Naive thymus-derived CD4-positive, alpha-beta T cell (primary cell): ENCODE measurements at regions not wholly inside any gene's neighbourhood (a gene's known extent, or its start where the extent isn't known, plus 50 kb on each side); places are given as distances from the start of the nearest gene placed in this dataset.

ENCODE experiments used
- ATAC-seq: fragments of 150-1000 bp; cut with Tn5 transposase; 2 replicates; pipeline ENCODE4 v1.10.0; 2021; ENCODE audit warnings: mild to moderate bottlenecking, moderate library complexity
- CTCF ChIA-PET: fragments of 350-600 bp; sonication (Branson Sonifier 250); formaldehyde crosslinking; loops from one replicate; lab custom pipeline; 2021; ENCODE audit warnings: antibody characterized with exemption; lab: Charles Lee
- POLR2A ChIA-PET: fragments of 350-600 bp; sonication (Branson Sonifier 250); formaldehyde crosslinking; loops from one replicate; lab custom pipeline; 2021; ENCODE audit warnings: antibody characterized with exemption, inconsistent platforms; lab: Charles Lee
- DNase-seq, 9 donors: peaks; one replicate each; pipeline versions ENCODE4 v3.0.0 to v3.0.0-alpha.2; 2020 to 2022; ENCODE audit warnings: mixed read lengths in 1 of 9
- H3K27ac ChIP-seq: one replicate; pipeline ENCODE4 v1.7.0; 2013; ENCODE audit warnings: mild to moderate bottlenecking, low read depth, low read length, moderate library complexity
- H3K27me3 ChIP-seq, 2 donors: one replicate each; pipeline ENCODE4 v1.7.0; 2013; ENCODE audit warnings: low read length in 2 of 2, mild to moderate bottlenecking in 2 of 2, moderate library complexity in 2 of 2; ENCODE audit not compliant: control insufficient read depth in 2 of 2, insufficient read depth in 2 of 2
- H3K36me3 ChIP-seq, 3 experiments: 1 replicate in 2 of 3; 2 replicates in 1 of 3; pipeline ENCODE4 v1.7.0; 2013; ENCODE audit warnings: low read length in 3 of 3, mild to moderate bottlenecking in 3 of 3, moderate library complexity in 1 of 3; ENCODE audit not compliant: insufficient read depth in 3 of 3, control insufficient read depth in 2 of 3
- H3K4me1 ChIP-seq, 2 donors: one replicate each; pipeline ENCODE4 v1.7.0; 2013; ENCODE audit warnings: low read length in 2 of 2, mild to moderate bottlenecking in 2 of 2, moderate library complexity in 1 of 2; ENCODE audit not compliant: control insufficient read depth in 2 of 2, insufficient read depth in 2 of 2
- H3K4me3 ChIP-seq: 2 replicates; pipeline ENCODE4 v1.7.0; 2013; ENCODE audit warnings: mild to moderate bottlenecking, low read length
- H3K9me3 ChIP-seq, 3 experiments: 1 replicate in 2 of 3; 2 replicates in 1 of 3; pipeline ENCODE4 v1.7.0; 2013; ENCODE audit warnings: low read length in 3 of 3; ENCODE audit not compliant: control insufficient read depth in 2 of 3
- H3K27ac Mint-ChIP-seq, 9 donors: one replicate each; pipeline ENCODE4 v1.8.0; 2020 to 2022; ENCODE audit warnings: mixed read lengths in 9 of 9, mild to moderate bottlenecking in 8 of 9, moderate library complexity in 5 of 9, inconsistent platforms in 2 of 9
- H3K27me3 Mint-ChIP-seq, 5 donors: one replicate each; pipeline ENCODE4 v1.8.0; 2021 to 2022; ENCODE audit warnings: mixed read lengths in 5 of 5, mild to moderate bottlenecking in 1 of 5
- H3K36me3 Mint-ChIP-seq, 5 donors: one replicate each; pipeline ENCODE4 v1.8.0; 2020 to 2022; ENCODE audit warnings: mixed read lengths in 5 of 5, mild to moderate bottlenecking in 3 of 5, inconsistent platforms in 1 of 5
- H3K4me1 Mint-ChIP-seq, 7 donors: one replicate each; pipeline ENCODE4 v1.8.0; 2020 to 2022; ENCODE audit warnings: mixed read lengths in 7 of 7, mild to moderate bottlenecking in 3 of 7, inconsistent platforms in 1 of 7
- H3K4me3 Mint-ChIP-seq, 10 donors: one replicate each; pipeline ENCODE4 v1.8.0; 2020 to 2022; ENCODE audit warnings: mild to moderate bottlenecking in 10 of 10, mixed read lengths in 10 of 10, moderate library complexity in 6 of 10, inconsistent platforms in 2 of 10
- H3K9me3 Mint-ChIP-seq, 11 donors: one replicate each; pipeline ENCODE4 v1.8.0; 2020 to 2022; ENCODE audit warnings: mixed read lengths in 11 of 11, mild to moderate bottlenecking in 4 of 11, inconsistent platforms in 1 of 11, moderate library complexity in 1 of 11
- intact Hi-C, 2 donors: fragments of 100-400 bp; cut with micrococcal nuclease; formaldehyde crosslinking; loops; one replicate each; pipeline ENCODE4 v1.15.1; 2023

GRCh38 chr2:71898851-71899681, 248.6 kb downstream of the CYP26B1 start:
- H3K4me3 Mint-ChIP-seq: no peak overlapping the region
- Histone ChIP-seq H3K9me3 (no peaks in the 10 kb centered on the region), H3K4me3 (no peak overlapping the region), H3K4me1 (no peaks in the 10 kb centered on the region), H3K27me3 (no peaks in the 10 kb centered on the region), H3K36me3 (no peaks in the 10 kb centered on the region), H3K27ac (no peak overlapping the region)
- H3K36me3 Mint-ChIP-seq: no peaks in the 10 kb centered on the region
- intact Hi-C loops: no loop called here
- peaks cover 0 to 45% (median 20%) of the 10 kb centered on the region in 5 donors for H3K27me3 Mint-ChIP-seq
- DNase-seq (no peak), ATAC-seq (no peak)
- H3K27ac Mint-ChIP-seq: no peak overlapping the region
- peaks cover 0 to 1% (median 0%) of the 10 kb centered on the region in 11 donors for H3K9me3 Mint-ChIP-seq
- CTCF ChIA-PET: no interaction called here
- POLR2A ChIA-PET: no interaction called here
- no peaks in the 10 kb centered on the region for H3K4me1 Mint-ChIP-seq

- Histone ChIP-seq H3K27ac (no peak overlapping the region), H3K27me3 (no peaks in the 10 kb centered on the region), H3K4me1 (no peaks in the 10 kb centered on the region), H3K4me3 (no peak overlapping the region), H3K36me3 (no peaks in the 10 kb centered on the region), H3K9me3 (no peaks in the 10 kb centered on the region)
- Mint-ChIP-seq H3K27me3 (peaks cover 0 to 41% (median 13%) of the 10 kb centered on the region in 5 donors), H3K4me3 (no peak overlapping the region), H3K36me3 (no peaks in the 10 kb centered on the region), H3K27ac (peak overlapping the region in 1 of 9 donors; percentile 32), H3K4me1 (no peaks in the 10 kb centered on the region), H3K9me3 (peaks cover 0 to 1% (median 0%) of the 10 kb centered on the region in 11 donors)
- CTCF ChIA-PET: no interaction called here
- DNase-seq: no peak
- POLR2A ChIA-PET: no interaction called here
- intact Hi-C loops: no loop called here
- no peak for ATAC-seq
Observed at GRCh38 chr2:71898375-71898774, 249.3 kb downstream of the CYP26B1 start.

GRCh38 chr2:71897836-71898235, 249.8 kb downstream of the CYP26B1 start:
- no peak for ATAC-seq
- H3K36me3 Mint-ChIP-seq: no peaks in the 10 kb centered on the region
- CTCF ChIA-PET: no interaction called here

DNA sequence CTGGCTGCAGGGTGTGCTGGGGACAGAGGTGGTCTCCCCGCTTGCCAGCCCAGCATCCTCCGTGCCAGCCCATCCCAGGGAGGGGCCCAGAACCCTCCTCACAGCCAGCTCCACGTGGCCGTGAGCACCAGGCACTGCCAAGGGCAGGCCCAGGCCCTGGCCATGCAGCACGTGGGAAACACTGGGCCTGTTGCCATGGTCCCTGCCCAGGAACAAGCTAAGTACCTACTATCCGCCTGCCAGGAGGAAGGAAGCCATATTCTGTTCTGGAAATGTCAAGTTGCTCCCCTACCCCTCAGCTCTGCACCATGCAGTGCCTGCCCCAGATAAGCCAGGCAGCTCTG, 250.6 kb downstream of the CYP26B1 start:
- H3K9me3 Mint-ChIP-seq: peaks cover 0 to 1% (median 0%) of the 10 kb centered on the region in 11 donors
- intact Hi-C loops: no loop called here
- Histone ChIP-seq H3K27me3 (no peaks in the 10 kb centered on the region), H3K36me3 (no peaks in the 10 kb centered on the region), H3K9me3 (no peaks in the 10 kb centered on the region), H3K27ac (no peak overlapping the region), H3K4me3 (no peak overlapping the region), H3K4me1 (no peaks in the 10 kb centered on the region)
- H3K36me3 Mint-ChIP-seq: no peaks in the 10 kb centered on the region
- ChIA-PET POLR2A (no interaction called here), CTCF (no interaction called here)
- no peaks in the 10 kb centered on the region for H3K4me1 Mint-ChIP-seq
- no peak overlapping the region for H3K27ac Mint-ChIP-seq
- peaks cover 0 to 32% (median 11%) of the 10 kb centered on the region in 5 donors for H3K27me3 Mint-ChIP-seq
- ATAC-seq: no peak
- no peak for DNase-seq
- H3K4me3 Mint-ChIP-seq: no peak overlapping the region

More at GRCh38 chr2:71897836-71898235, 249.8 kb downstream of the CYP26B1 start:
- H3K4me3 Mint-ChIP-seq: no peak overlapping the region
- H3K27ac Mint-ChIP-seq: peak overlapping the region in 1 of 9 donors; percentile 79
- Histone ChIP-seq H3K4me1 (no peaks in the 10 kb centered on the region), H3K27ac (no peak overlapping the region), H3K27me3 (no peaks in the 10 kb centered on the region), H3K4me3 (no peak overlapping the region), H3K36me3 (no peaks in the 10 kb centered on the region), H3K9me3 (no peaks in the 10 kb centered on the region)
- H3K4me1 Mint-ChIP-seq: no peaks in the 10 kb centered on the region
- peaks cover 0 to 39% (median 13%) of the 10 kb centered on the region in 5 donors for H3K27me3 Mint-ChIP-seq
- intact Hi-C loops: no loop called here
- DNase-seq: no peak
- POLR2A ChIA-PET: no interaction called here
- H3K9me3 Mint-ChIP-seq: peaks cover 0 to 1% (median 0%) of the 10 kb centered on the region in 11 donors

- Mint-ChIP-seq H3K36me3 (no peaks in the 10 kb centered on the region), H3K27me3 (peaks cover 0 to 30% (median 10%) of the 10 kb centered on the region in 5 donors), H3K4me3 (no peak overlapping the region), H3K27ac (no peak overlapping the region), H3K4me1 (no peaks in the 10 kb centered on the region), H3K9me3 (peaks cover 0 to 1% (median 0%) of the 10 kb centered on the region in 11 donors)
- H3K27ac ChIP-seq: no peak overlapping the region
- no peaks in the 10 kb centered on the region for H3K9me3 ChIP-seq
- ChIA-PET POLR2A (no interaction called here), CTCF (no interaction called here)
- no peak overlapping the region for H3K4me3 ChIP-seq
- H3K36me3 ChIP-seq: no peaks in the 10 kb centered on the region
- H3K4me1 ChIP-seq: no peaks in the 10 kb centered on the region
- ATAC-seq (no peak), DNase-seq (no peak)
- intact Hi-C loops: no loop called here
- no peaks in the 10 kb centered on the region for H3K27me3 ChIP-seq
Observed at GRCh38 chr2:71896385-71897136, 251.1 kb downstream of the CYP26B1 start.

DNA sequence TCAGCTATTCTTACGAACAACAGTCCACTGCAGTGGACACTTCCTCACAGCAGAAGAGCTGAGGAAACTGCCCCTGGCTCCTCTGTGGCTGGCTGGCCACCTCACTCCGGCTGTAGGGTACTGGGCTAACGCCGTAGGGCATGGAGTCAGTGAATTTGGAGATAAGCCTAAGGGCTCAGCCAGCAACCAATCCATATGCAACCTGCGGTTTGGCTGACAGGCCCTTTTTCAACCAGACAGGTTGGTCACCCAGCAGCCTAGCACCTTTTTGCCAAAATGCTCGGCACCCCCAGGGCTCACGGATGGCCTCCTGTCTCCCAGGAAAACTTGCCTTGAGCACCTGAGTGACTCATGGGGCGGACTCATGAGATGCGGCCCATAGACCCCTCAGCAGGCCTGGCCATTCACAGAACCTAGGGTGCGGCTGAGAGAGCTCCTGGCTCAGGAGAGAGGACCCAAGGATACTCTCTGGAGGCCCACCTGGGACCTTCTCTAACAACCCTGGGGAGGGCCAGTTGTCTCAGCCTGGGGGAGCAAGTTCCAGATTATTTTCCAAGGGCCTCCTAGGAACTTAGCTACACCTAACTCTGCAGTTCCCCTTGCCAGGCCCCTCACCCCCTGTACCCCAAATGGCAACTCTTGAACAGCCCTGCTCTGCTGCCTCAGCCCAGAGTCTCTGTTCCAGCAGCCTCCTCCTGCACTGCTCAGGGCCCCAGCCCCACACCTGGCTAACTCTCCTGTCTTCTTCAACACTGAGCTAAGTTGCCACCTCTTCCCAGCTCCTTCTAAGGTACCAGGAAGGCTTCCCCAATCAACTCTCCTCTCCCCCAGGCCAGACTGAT, 252.1 kb downstream of the CYP26B1 start:
- no peak for DNase-seq
- intact Hi-C loops: no loop called here
- Mint-ChIP-seq H3K27ac (no peak overlapping the region), H3K4me1 (no peaks in the 10 kb centered on the region), H3K9me3 (peaks cover 0 to 1% (median 0%) of the 10 kb centered on the region in 11 donors), H3K27me3 (peaks cover 0 to 33% (median 10%) of the 10 kb centered on the region in 5 donors), H3K36me3 (no peaks in the 10 kb centered on the region), H3K4me3 (no peak overlapping the region)
- ATAC-seq: no peak
- H3K9me3 ChIP-seq: no peaks in the 10 kb centered on the region
- POLR2A ChIA-PET: no interaction called here
- no peaks in the 10 kb centered on the region for H3K27me3 ChIP-seq
- no peaks in the 10 kb centered on the region for H3K36me3 ChIP-seq
- H3K4me1 ChIP-seq: no peaks in the 10 kb centered on the region
- H3K4me3 ChIP-seq: no peak overlapping the region
- CTCF ChIA-PET: no interaction called here
- no peak overlapping the region for H3K27ac ChIP-seq
